Erythroblast (primary cell): ENCODE measurements at regions not wholly inside any gene's neighbourhood (a gene's known extent, or its start where the extent isn't known, plus 50 kb on each side); places are given as distances from the start of the nearest gene placed in this dataset.
"Not testable (repeated sequence)": the region's sequence is repeated elsewhere in the genome, so short reads cannot be mapped to it uniquely, and the experiment has no call there.

ENCODE experiments used
- DNase-seq, 2 experiments: peaks; one replicate each; lab custom pipeline; 2025; lab: John Stamatoyannopoulos, UW
- GATA1 ChIP-seq: IDR thresholded peaks from 2 replicates; pipeline ENCODE4 v1.6.1; 2011; ENCODE audit warnings: low read depth, mild to moderate bottlenecking, control low read depth, low read length, moderate library complexity
- POLR2A ChIP-seq: IDR thresholded peaks from 2 replicates; pipeline ENCODE4 v1.6.1; 2011; ENCODE audit warnings: mild to moderate bottlenecking, low read length

DNA sequence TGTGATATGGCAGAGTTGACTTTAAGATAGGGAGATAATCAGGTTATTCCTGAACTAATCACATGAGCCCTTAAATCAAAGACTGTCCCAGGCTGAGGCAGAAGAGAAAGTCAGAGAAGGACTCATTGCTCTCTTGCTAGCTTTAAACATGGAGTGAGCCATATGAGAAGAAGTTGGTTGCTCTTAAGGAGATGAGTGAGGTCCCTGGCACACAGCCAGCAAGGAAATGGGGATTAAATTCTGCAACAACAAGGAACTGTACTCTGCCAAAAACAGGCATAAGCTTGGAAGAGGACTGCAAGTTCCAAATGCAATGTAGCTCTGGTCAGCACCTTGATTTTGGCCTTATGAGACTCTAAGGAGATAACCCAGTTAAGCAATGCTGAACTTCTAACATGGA lies 457.0 kb downstream of the PLOD2 start:
- no peak for TF ChIP-seq POLR2A
- TF ChIP-seq GATA1: no peak
- peak in 1 of 2 experiments; percentile 17 for DNase-seq

DNA sequence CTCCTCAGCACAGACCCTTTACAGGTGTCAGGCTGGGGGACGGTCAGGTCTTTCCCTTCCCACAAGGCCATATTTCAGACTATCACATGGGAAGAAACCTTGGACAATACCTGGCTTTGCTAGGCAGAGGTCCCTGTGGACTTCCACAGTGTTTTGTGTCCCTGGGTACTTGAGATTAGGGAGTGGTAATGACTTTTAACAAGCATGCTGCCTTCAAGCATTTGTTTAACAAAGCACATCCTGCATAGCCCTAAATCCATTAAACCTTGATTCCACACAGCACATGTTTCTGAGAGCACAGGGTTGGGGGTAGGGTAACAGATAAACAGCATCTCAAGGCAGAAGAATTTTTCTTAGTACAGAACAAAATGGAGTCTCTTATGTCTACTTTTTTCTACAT lies 451.2 kb downstream of the PLOD2 start:
- not testable (repeated sequence) for DNase-seq

DNA sequence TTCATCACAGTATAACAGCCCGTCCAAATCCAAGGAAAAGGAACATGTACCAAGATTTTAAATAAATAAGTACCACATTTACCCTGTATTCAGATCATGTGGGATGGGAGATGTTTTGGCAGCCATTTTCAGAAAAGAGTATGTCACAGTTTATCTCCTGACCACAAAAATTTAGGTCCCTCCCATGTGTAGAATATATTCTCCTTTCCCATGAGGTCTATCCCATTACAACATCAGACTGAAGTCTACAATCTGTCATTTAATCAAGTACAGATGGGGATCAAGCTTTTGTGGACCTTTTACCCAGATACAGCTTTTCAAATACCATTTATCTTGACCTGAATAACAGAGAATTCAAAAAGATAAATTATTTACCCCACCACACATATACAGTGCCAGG lies 444.5 kb downstream of the PLOD2 start:
- DNase-seq: no peak
- TF ChIP-seq POLR2A: no peak
- no peak for TF ChIP-seq GATA1

- DNase-seq: no peak
- TF ChIP-seq POLR2A: no peak
- TF ChIP-seq GATA1: no peak
Observed at GRCh38 chr3:145719114-145719513, 441.9 kb downstream of the PLOD2 start.

DNA sequence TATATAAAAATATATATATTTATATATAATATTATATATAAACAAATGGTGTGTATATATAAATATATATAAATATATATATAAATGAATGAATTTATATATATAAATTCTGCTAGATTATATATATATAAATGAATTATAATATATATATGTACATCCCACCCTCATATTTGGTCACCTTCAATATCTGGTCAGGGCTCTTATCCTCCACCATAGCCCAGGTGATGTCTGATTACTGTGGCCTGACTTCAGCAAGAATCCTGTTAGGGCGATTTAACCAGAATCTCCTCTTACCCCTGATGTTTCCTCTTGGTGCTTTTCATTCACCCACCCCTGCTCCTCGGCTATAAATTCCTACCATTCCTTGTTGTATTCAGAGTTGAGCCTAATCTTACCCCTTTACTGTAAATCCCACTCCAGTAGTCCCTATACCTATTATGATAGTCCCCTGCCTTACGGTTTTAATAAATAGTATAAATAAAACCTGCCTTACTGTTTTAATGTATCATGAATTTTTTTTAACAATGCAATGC lies 439.6 kb downstream of the PLOD2 start:
- peak in 1 of 2 experiments; percentile 4 for DNase-seq
- TF ChIP-seq GATA1 (no peak), POLR2A (no peak)

DNA sequence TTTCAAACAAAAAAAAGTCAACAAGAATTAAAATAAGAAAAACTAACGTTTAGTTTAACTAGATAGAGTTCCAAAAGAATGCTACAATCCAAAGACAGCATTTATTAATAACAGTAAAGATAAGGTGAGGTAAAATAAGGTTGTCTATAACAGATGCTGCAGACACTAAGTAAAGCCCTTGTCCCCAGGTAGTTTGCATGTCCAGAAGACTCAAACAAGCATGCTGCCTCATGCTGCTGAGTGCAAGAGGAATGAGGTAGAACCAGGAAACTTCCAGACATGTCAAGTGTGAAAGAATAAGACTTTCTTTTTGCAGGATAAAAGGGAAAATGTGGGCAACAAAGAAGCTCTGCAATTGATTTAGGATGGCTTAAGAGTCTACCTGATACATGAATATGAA lies 439.2 kb downstream of the PLOD2 start:
- TF ChIP-seq GATA1 (no peak), POLR2A (no peak)
- DNase-seq: no peak

DNA sequence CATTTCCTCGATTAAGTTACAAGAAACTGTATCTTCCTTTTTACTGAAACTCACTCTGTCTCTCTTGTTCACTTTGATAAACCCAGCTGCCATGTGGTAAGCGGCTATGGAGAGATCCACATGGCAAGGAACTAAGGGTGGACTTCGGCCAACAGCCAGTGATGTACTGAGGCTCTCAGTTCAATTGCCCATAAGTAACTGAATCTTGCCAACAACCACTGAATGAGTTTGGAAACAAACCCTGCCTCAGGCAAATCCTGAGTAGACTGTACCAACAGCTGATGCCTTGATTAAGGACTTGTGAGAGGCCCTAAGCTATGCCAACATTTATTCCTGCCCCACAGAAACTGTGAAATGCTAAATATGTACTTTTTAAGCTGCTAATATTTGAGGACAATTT lies 433.5 kb downstream of the PLOD2 start:
- TF ChIP-seq GATA1: no peak
- no peak for TF ChIP-seq POLR2A
- no peak for DNase-seq

- no peak for DNase-seq
- no peak for TF ChIP-seq POLR2A
Observed at GRCh38 chr3:145735631-145736030, 425.4 kb downstream of the PLOD2 start.

GRCh38 chr3:145737952-145738351 lies 423.0 kb downstream of the PLOD2 start:
- no peak for DNase-seq
- no peak for TF ChIP-seq POLR2A
- no peak for TF ChIP-seq GATA1

GRCh38 chr3:145739926-145740325 lies 421.1 kb downstream of the PLOD2 start:
- no peak for DNase-seq
- TF ChIP-seq POLR2A: no peak
- no peak for TF ChIP-seq GATA1

DNA sequence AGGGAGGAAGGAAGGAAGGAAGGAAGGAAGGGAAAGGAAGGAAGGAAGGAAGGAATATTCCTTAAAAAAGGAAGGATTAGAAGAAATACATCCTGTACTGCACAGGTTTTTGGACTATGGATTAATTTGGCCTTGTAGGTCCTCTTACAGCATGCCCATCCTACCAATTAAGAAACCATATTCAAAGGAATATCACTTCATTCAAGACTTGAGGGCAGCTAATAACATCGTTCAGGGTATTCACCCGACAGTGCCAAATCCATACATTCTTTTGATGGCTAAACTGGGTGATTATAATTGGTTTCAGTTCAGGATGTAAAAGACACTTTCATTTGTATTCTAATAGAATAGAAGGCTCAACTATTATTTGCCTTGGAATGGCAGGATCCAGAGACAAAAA lies 410.3 kb downstream of the PLOD2 start:
- TF ChIP-seq POLR2A: no peak
- TF ChIP-seq GATA1: no peak
- no peak for DNase-seq

GRCh38 chr3:145752576-145752975 lies 408.4 kb downstream of the PLOD2 start:
- DNase-seq: no peak
- no peak for TF ChIP-seq POLR2A
- TF ChIP-seq GATA1: no peak

- TF ChIP-seq POLR2A (no peak), GATA1 (no peak)
Observed at GRCh38 chr3:145754605-145755289, 406.2 kb downstream of the PLOD2 start.

GRCh38 chr3:145760036-145760435 lies 400.9 kb downstream of the PLOD2 start:
- TF ChIP-seq GATA1 (no peak), POLR2A (no peak)
- DNase-seq: no peak

More at GRCh38 chr3:145754605-145755289, 406.2 kb downstream of the PLOD2 start:
- no peak for DNase-seq

DNA sequence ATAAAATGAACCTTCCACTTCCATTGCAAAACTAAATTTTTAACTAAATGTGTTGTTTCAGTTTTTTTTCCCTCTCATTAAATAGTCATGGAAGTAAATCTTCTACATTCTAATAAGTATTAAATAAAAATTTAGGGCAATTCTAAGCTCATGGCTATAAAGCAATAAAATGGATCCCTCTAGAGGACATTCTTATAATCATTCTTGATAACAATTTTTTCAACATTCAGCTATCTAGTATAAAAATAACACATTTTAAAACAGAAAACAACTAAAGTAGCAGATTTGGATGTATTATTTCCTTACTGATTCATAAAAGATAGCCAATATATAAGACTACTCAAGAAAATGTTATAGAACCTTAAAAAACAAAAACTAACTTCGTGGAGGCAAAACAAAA lies 393.1 kb downstream of the PLOD2 start:
- no peak for DNase-seq
- TF ChIP-seq POLR2A: no peak
- no peak for TF ChIP-seq GATA1
